Keratinocyte (primary cell): ENCODE measurements at regions not wholly inside any gene's neighbourhood (a gene's known extent, or its start where the extent isn't known, plus 50 kb on each side); places are given as distances from the start of the nearest gene placed in this dataset.

ENCODE experiments used
- DNase-seq: peaks from one replicate; pipeline ENCODE4 v3.0.0-alpha.2; 2011; ENCODE audit warnings: low read depth, missing footprints, low spot score
- FAIRE-seq: peaks from 2 replicates; lab custom pipeline; 2011; peaks lifted over from hg19 to GRCh38; lab: Jason Lieb, UNC
- H2AFZ ChIP-seq: 2 replicates; pipeline ENCODE4 v1.6.0; 2012; ENCODE audit warnings: low read length, control low read depth, inconsistent platforms; ENCODE audit not compliant: control insufficient read depth
- H3K27ac ChIP-seq: 2 replicates; pipeline ENCODE4 v1.5.1; 2011; ENCODE audit warnings: low read length; ENCODE audit not compliant: control insufficient read depth, insufficient read depth
- H3K27me3 ChIP-seq: 3 replicates; pipeline ENCODE4 v1.6.0; 2011; ENCODE audit warnings: low read length; ENCODE audit not compliant: control insufficient read depth, insufficient read depth; ENCODE audit errors: extremely low read depth
- H3K36me3 ChIP-seq, 2 experiments: 2 replicates in 1 of 2; 3 replicates in 1 of 2; pipeline ENCODE4 v1.5.1; 2011; ENCODE audit warnings: low read length in 2 of 2, mild to moderate bottlenecking in 1 of 2; ENCODE audit not compliant: control insufficient read depth in 2 of 2, insufficient read depth in 2 of 2; ENCODE audit errors: extremely low read depth in 1 of 2
- H3K4me1 ChIP-seq: 3 replicates; pipeline ENCODE4 v1.5.1; 2011; ENCODE audit warnings: low read length; ENCODE audit not compliant: control insufficient read depth, insufficient read depth; ENCODE audit errors: extremely low read depth
- H3K4me2 ChIP-seq: 3 replicates; pipeline ENCODE4 v1.6.0; 2011; ENCODE audit warnings: low read depth, low read length; ENCODE audit not compliant: control insufficient read depth, insufficient read depth; ENCODE audit errors: extremely low read depth
- H3K4me3 ChIP-seq, 3 experiments: fragments of 200-600 bp in 1 of 3; sonication (generic) in 1 of 3; 2 replicates in 2 of 3; 3 replicates in 1 of 3; pipeline ENCODE4 v1.5.1; 2011 to 2016; ENCODE audit warnings: low read length in 3 of 3, mild to moderate bottlenecking in 3 of 3, control low read depth in 2 of 3, inconsistent platforms in 1 of 3, low read depth in 1 of 3, mixed read lengths in 1 of 3, mixed run types in 1 of 3, moderate library complexity in 1 of 3; ENCODE audit not compliant: control insufficient read depth in 2 of 3, insufficient read depth in 2 of 3; ENCODE audit errors: extremely low read depth in 1 of 3
- H3K79me2 ChIP-seq: 2 replicates; pipeline ENCODE4 v1.6.0; 2012; ENCODE audit warnings: low read length; ENCODE audit not compliant: control insufficient read depth, insufficient read depth
- H3K9ac ChIP-seq: 3 replicates; pipeline ENCODE4 v1.6.0; 2011; ENCODE audit warnings: low read length; ENCODE audit not compliant: control insufficient read depth, insufficient read depth; ENCODE audit errors: extremely low read depth
- H3K9me1 ChIP-seq: 3 replicates; pipeline ENCODE4 v1.6.0; 2011; ENCODE audit warnings: low read length; ENCODE audit not compliant: control insufficient read depth, insufficient read depth; ENCODE audit errors: extremely low read depth
- H3K9me3 ChIP-seq: 2 replicates; pipeline ENCODE4 v1.5.1; 2012; ENCODE audit warnings: low read depth, low read length; ENCODE audit not compliant: control insufficient read depth
- H4K20me1 ChIP-seq: 3 replicates; pipeline ENCODE4 v1.6.0; 2011; ENCODE audit warnings: low read length; ENCODE audit not compliant: control insufficient read depth, insufficient read depth; ENCODE audit errors: extremely low read depth
- EZH2 ChIP-seq: IDR thresholded peaks from one replicate; pipeline ENCODE4 v1.6.1; 2012; ENCODE audit warnings: inconsistent platforms, mild to moderate bottlenecking, low read length, moderate library complexity
- dilution Hi-C: fragments of 300-500 bp; cut with MboI; formaldehyde crosslinking; loops from one replicate; pipeline ENCODE4 v1.7.0; 2020; ENCODE audit warnings: low sequenced_read_pairs; ENCODE audit not compliant: extremely low pct_ligation_motif_present
- TF ChIP-seq, protein P1 (sequence below), 3 experiments: IDR thresholded peaks in 1 of 3; conservative IDR thresholded peaks in 1 of 3; optimal IDR thresholded peaks in 1 of 3; 2 replicates in 2 of 3; 3 replicates in 1 of 3; pipeline versions ENCODE3 to v1.5.1; 2011; ENCODE audit warnings: low read length in 3 of 3, mild to moderate bottlenecking in 3 of 3, moderate library complexity in 2 of 3, control low read depth in 1 of 3, inconsistent platforms in 1 of 3; ENCODE audit not compliant: insufficient read depth in 2 of 3; ENCODE audit errors: extremely low read depth in 1 of 3

- dilution Hi-C loops, result no loop called here
Observed at GRCh38 chr2:65834771-65835475, 402.5 kb upstream of the SPRED2 start.

DNA sequence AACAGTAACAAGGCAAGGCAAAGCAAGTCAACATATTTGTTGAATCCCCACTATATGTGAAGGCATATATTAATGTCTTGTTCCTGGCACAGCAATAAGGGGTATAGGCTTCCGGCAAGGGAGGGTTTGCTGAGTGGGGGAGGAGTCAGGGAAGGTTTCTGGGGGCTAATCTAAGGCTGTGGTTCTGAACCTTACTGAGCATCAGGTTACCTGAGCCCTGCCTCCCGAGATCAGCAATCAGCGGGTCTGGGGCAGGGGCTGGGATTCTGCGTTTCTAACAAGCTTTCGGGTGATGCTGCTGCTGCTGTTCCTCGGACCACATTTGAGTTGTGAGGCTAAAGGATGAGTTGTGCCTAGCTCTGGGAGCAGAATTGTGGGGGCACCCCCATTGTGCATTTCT is 401.7 kb upstream of the SPRED2 start:
- Histone ChIP-seq H3K9ac (no peak overlapping the region), H3K4me3 (no peak overlapping the region), H3K9me1 (no peaks in the 10 kb centered on the region), H2AFZ (no peak overlapping the region), H3K27me3 (no peaks in the 10 kb centered on the region), H3K27ac (no peak overlapping the region), H4K20me1 (no peaks in the 10 kb centered on the region), H3K36me3 (no peaks in the 10 kb centered on the region), H3K9me3 (no peaks in the 10 kb centered on the region), H3K4me2 (no peak overlapping the region), H3K4me1 (no peaks in the 10 kb centered on the region), H3K79me2 (no peaks in the 10 kb centered on the region)
- no peak for FAIRE-seq
- no peak for DNase-seq
- dilution Hi-C loops, result no loop called here
- TF ChIP-seq EZH2, result no peak
- TF ChIP-seq, protein P1, sequence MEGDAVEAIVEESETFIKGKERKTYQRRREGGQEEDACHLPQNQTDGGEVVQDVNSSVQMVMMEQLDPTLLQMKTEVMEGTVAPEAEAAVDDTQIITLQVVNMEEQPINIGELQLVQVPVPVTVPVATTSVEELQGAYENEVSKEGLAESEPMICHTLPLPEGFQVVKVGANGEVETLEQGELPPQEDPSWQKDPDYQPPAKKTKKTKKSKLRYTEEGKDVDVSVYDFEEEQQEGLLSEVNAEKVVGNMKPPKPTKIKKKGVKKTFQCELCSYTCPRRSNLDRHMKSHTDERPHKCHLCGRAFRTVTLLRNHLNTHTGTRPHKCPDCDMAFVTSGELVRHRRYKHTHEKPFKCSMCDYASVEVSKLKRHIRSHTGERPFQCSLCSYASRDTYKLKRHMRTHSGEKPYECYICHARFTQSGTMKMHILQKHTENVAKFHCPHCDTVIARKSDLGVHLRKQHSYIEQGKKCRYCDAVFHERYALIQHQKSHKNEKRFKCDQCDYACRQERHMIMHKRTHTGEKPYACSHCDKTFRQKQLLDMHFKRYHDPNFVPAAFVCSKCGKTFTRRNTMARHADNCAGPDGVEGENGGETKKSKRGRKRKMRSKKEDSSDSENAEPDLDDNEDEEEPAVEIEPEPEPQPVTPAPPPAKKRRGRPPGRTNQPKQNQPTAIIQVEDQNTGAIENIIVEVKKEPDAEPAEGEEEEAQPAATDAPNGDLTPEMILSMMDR (optimal IDR thresholded peaks at IDR 0.05 in 1 of 3, IDR thresholded peaks at IDR 0.05 in 1 of 3, conservative IDR thresholded peaks at IDR 0.05 in 1 of 3; ENCODE audit: extremely low read depth in 1 of 3, insufficient read depth in 2 of 3, low read length in 3 of 3), result no peak

More at GRCh38 chr2:65834771-65835475, 402.5 kb upstream of the SPRED2 start:
- Histone ChIP-seq H3K4me2 (no peak overlapping the region), H3K9me3 (no peaks in the 10 kb centered on the region), H4K20me1 (no peaks in the 10 kb centered on the region), H3K4me1 (no peaks in the 10 kb centered on the region), H3K36me3 (no peaks in the 10 kb centered on the region), H3K79me2 (no peaks in the 10 kb centered on the region), H2AFZ (no peak overlapping the region), H3K9ac (no peak overlapping the region), H3K9me1 (no peaks in the 10 kb centered on the region), H3K4me3 (no peak overlapping the region), H3K27me3 (no peaks in the 10 kb centered on the region), H3K27ac (no peak overlapping the region)
- TF ChIP-seq, protein P1 (optimal IDR thresholded peaks at IDR 0.05 in 1 of 3, IDR thresholded peaks at IDR 0.05 in 1 of 3, conservative IDR thresholded peaks at IDR 0.05 in 1 of 3; ENCODE audit: extremely low read depth in 1 of 3, insufficient read depth in 2 of 3, low read length in 3 of 3), result no peak
- no peak for TF ChIP-seq EZH2
- FAIRE-seq (no peak), DNase-seq (no peak)
